ENCODE measurements at regions not wholly inside any gene's neighbourhood (a gene's known extent, or its start where the extent isn't known, plus 50 kb on each side); places are given as distances from the start of the nearest gene placed in this dataset.

GRCh38 chr4:188624370-188624769 is 485.1 kb downstream of the TRIML1 start:
- Histone ChIP-seq H3K9me3 (no peaks in the 10 kb centered on the region), H3K4me3 (no peak overlapping the region), H3K27ac (no peak overlapping the region), H3K36me3 (no peaks in the 10 kb centered on the region), H3K27me3 (no peaks in the 10 kb centered on the region), H3K4me1 (no peaks in the 10 kb centered on the region)
- DNase-seq (no peak), ATAC-seq (no peak), FAIRE-seq (no peak)
- WGBS, 2 donors = 23 to 32% methylated on average over 4 of the region's 4 CpGs
- TF ChIP-seq CTCF (IDR thresholded peaks at IDR 0.05) = no peak
- intact Hi-C loops (cut with DNase I) = no loop called here

- DNase-seq (no peak), FAIRE-seq (no peak), ATAC-seq (no peak)
- Histone ChIP-seq H3K9me3 (no peaks in the 10 kb centered on the region), H3K4me3 (no peak overlapping the region), H3K36me3 (no peaks in the 10 kb centered on the region), H3K4me1 (no peaks in the 10 kb centered on the region), H3K27ac (no peak overlapping the region), H3K27me3 (no peaks in the 10 kb centered on the region)
- no peak for TF ChIP-seq CTCF (IDR thresholded peaks at IDR 0.05)
- 43 to 69% methylated on average over 1 of the region's 1 CpG for WGBS, 2 donors
- intact Hi-C loops (cut with DNase I) = no loop called here
These were observed 488.7 kb downstream of the TRIML1 start for GRCh38 chr4:188627892-188628291.

- no peak for TF ChIP-seq CTCF (IDR thresholded peaks at IDR 0.05)
- 58% methylated on average over 4 of the region's 4 CpGs for WGBS, 2 donors
- Histone ChIP-seq H3K9me3 (no peaks in the 10 kb centered on the region), H3K36me3 (no peaks in the 10 kb centered on the region), H3K27ac (no peak overlapping the region), H3K4me1 (no peaks in the 10 kb centered on the region), H3K4me3 (no peak overlapping the region), H3K27me3 (peaks cover 0 to 3% (median 0%) of the 10 kb centered on the region in 4 donors)
- no peak for ATAC-seq
- intact Hi-C loops (cut with DNase I) = no loop called here
- FAIRE-seq = no peak
- no peak for DNase-seq
These were observed 500.3 kb downstream of the TRIML1 start for GRCh38 chr4:188639479-188640100.

- ATAC-seq (no peak), FAIRE-seq (no peak)
These were observed 508.7 kb downstream of the TRIML1 start for GRCh38 chr4:188647820-188648370.

More at GRCh38 chr4:188647820-188648370, 508.7 kb downstream of the TRIML1 start:
- Histone ChIP-seq H3K9me3 (no peaks in the 10 kb centered on the region), H3K27ac (no peak overlapping the region), H3K4me3 (no peak overlapping the region), H3K4me1 (peaks cover 0 to 2% (median 0%) of the 10 kb centered on the region in 3 donors), H3K36me3 (no peaks in the 10 kb centered on the region), H3K27me3 (no peaks in the 10 kb centered on the region)
- intact Hi-C loops (cut with DNase I) = no loop called here
- TF ChIP-seq CTCF (IDR thresholded peaks at IDR 0.05) = no peak
- 48 to 51% methylated on average over 2 of the region's 2 CpGs for WGBS, 2 donors
- no peak for DNase-seq

Data from pancreas (tissue), 10 donors.